Stimulated activated CD4-positive, alpha-beta T cell treated with anti-CD3 and anti-CD28 coated beads, Interleukin-1b, Interleukin-23, amount 100 ng/mL, for 4 hours (primary cell): ENCODE measurements at regions not wholly inside any gene's neighbourhood (a gene's known extent, or its start where the extent isn't known, plus 50 kb on each side); places are given as distances from the start of the nearest gene placed in this dataset.

Experiments
- DNase-seq, 2 donors: peaks; one replicate each; pipeline ENCODE4 v3.0.0-alpha.2; 2020; ENCODE audit warnings: low read depth in 2 of 2

GRCh38 chr13:107205318-107206104 lies 637.6 kb upstream of the ARGLU1 start:
- peak; percentile 34 to 44 for DNase-seq

DNA sequence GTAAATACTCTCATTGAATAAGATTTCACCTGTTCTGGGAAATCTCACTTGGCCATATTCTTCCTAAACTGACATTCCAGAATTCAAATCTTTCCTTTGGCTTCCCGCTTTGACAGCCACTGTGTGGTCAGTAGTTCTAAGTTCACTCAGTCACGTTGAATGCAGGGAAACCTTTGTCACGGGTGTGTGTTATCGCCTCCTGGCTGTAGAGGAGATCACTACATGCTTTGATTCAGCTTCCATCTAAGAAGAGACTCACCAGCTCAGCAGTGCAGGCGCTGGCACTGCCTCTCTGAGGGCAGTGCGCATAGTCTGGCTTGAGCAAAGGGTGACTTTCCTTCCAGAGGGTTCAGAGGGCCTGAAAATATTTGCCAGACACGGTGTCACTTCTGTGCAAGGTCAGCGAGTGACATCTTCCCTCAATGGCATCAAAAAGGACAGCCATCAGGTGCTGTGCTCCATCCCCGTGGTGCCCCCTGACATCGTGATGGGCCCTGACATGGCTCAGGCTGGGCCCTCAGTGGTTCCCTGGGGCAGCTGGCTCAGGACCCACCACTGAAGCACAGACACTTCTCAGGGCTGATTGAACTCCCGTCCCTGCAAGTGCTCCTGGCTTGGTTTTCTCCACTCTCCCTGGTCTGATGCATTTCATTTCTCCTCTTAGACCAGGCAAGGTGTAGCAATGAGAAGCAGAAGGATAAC lies 635.4 kb upstream of the ARGLU1 start:
- no peak for DNase-seq

- DNase-seq, result no peak
Measured at GRCh38 chr13:107202371-107203023, 634.6 kb upstream of the ARGLU1 start.

- DNase-seq, result no peak
Measured at GRCh38 chr13:107200491-107200890, 632.6 kb upstream of the ARGLU1 start.

DNA sequence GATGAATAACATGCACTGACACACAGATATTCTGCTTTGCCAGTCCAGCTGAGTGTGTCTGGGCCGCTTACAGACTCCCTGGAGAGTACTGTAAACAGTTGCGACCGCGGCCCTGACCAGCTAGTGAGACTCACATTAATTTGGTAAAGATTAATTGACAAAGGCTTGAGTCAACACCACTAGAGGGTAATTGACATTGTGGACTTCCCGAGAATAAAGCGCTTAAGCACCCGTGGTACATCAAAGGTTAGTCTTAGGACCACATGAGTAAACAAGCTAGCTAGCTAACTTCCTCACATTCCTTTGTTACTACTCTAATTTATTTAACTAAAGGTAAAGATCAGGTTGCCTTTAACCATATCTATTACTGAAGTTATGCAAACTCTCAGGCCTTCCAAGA lies 624.4 kb upstream of the ARGLU1 start:
- no peak for DNase-seq

DNA sequence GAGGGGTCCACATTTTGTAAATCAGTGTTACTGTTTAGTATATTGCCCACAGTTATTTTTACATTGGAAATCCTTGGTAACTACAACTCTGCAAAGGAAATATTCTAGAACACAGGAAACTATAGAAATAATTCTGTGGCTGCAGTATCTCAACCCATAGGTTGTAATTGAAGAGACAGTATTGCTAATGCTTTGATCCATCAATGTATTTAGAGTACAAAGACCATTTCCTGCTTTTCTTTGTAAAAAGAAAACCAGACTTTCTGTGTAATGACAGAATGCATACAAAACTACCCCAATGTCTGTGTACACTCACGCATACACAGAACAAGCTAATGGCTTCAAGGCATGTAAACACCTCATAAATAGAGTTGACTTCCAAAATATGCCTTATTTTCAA lies 622.1 kb upstream of the ARGLU1 start:
- DNase-seq, result no peak

- DNase-seq, result no peak
Measured at GRCh38 chr13:107185889-107186288, 618.0 kb upstream of the ARGLU1 start.

- DNase-seq, result no peak
Measured at GRCh38 chr13:107170270-107170931, 602.5 kb upstream of the ARGLU1 start.

- no peak for DNase-seq
Measured at GRCh38 chr13:107157271-107157670, 589.3 kb upstream of the ARGLU1 start.

- no peak for DNase-seq
Measured at GRCh38 chr13:107144432-107144831, 576.5 kb upstream of the ARGLU1 start.

DNA sequence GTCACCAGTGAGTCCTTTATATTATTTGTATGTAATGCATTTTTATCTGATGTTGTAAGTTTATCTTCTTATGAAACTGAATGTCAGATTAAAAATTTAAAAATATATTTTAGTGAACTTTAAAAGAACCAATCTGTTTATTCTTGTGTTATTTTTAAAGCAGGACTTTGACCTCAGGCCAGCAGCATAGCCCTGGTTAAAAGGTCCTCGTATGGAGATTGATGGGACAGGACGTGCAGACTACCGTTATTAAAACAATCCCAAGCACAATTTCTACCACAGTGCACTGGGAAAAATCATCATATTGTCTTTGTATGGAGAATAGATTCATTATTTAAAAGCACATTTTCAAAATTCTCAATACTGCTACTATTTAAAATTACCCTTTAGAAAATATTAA lies 573.8 kb upstream of the ARGLU1 start:
- no peak for DNase-seq

DNA sequence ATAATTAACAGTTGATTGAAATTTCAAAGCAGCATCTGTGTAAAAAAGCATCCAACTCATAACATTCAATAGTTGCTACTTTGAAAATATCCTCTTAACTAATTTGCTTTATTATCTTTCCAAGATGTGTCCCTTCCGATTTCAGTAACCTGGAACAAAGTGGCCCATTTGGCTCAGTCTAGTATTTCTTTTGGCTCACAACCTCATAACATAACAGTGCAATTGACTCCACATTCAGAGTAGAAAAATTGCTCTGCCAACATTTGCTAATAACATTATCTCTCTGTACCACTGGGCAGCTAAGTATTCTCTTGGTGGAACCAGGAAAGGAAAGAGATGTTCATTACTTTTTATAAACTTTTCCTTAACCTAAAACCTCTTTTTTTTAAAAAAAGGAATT lies 571.1 kb upstream of the ARGLU1 start:
- no peak for DNase-seq

DNA sequence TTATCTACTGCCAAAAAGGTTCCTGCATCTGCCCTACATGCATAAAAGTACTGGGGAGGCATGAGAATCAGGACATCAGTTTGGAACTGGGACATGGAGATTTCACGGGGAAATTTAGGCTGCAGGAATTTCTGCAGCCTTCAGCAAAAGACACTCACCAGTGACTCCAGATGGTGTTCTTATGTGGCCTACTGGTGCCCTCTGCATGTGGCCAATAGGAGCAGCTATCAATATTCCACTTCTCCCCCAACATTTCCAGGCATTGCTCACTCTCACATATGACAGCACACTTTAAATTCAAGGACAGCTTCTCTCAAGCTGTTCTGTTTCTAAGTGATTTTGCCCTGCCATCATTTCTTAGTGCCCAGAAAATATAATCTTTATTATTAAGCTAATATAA lies 570.5 kb upstream of the ARGLU1 start:
- DNase-seq, result no peak

DNA sequence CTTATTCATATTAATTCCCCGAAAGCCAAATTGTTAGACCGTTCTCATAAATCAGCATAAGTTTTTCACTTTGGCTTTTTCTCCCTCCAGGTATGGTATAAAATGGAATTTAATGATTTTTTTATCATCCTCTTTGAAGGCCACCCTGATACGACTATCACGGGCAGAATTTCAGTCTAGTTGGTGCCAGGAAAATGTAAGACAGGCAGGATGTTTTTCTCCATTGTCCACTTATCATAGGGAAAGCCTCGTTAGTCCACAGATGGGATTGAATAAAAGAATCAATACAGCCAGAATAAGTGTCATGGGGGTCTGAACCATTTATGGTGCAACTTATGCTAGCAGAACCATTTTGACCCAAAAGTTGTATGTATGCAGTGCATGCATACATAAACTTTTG lies 566.0 kb upstream of the ARGLU1 start:
- DNase-seq, result no peak

DNA sequence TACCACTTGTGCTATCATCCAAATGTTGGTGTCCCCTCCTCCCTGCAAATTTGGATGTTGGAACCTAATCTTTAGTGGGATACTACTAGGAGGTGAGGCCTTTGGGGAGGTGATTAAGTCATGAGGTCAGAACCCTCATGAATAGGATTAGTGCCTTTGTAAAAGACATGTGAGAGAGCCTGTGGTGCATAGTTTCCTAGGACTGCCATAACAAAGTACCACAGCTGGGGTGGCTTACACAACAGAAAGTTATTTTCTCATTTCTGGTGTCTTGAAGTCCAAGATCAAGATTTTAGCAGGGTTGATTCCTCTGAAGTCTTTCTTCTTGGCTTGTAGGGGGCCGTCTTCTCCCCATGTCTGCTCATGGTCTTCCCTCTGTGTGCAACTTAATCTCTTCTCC lies 562.6 kb upstream of the ARGLU1 start:
- no peak for DNase-seq

GRCh38 chr13:107124730-107125129 lies 556.8 kb upstream of the ARGLU1 start:
- DNase-seq, result no peak

- no peak for DNase-seq
Measured at GRCh38 chr13:107124129-107124718, 556.3 kb upstream of the ARGLU1 start.

- no peak for DNase-seq
Measured at GRCh38 chr13:107121793-107122192, 553.9 kb upstream of the ARGLU1 start.

GRCh38 chr13:107119989-107120881 lies 552.3 kb upstream of the ARGLU1 start:
- no peak for DNase-seq

- no peak for DNase-seq
Measured at GRCh38 chr13:107118506-107118905, 550.6 kb upstream of the ARGLU1 start.
